ENCODE measurements at regions not wholly inside any gene's neighbourhood (a gene's known extent, or its start where the extent isn't known, plus 50 kb on each side); places are given as distances from the start of the nearest gene placed in this dataset.
"Not testable (repeated sequence)": the region's sequence is repeated elsewhere in the genome, so short reads cannot be mapped to it uniquely, and the experiment has no call there.

DNA sequence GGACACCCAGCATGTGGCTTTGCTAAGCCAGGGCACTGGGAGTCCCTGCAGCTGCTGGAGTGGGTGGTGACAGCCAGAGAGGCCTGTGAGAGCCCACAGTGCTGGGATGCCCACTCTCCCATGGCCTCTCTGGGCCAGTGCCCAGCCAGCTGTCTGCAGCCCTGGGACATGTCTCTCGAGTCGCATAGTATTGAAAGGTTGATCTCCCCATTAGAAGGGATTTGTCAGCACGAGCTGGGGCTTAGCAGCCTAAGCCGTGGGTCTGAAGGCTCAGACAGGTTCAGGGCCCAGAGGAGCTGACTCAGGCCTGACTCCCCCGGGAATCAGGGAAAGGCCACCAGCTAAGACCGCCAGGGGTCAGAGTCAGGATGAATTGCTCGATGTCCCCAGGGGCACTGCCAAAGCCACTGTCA lies 53.5 kb downstream of the FOXD2 start:
- no peak for DNase-seq

DNA sequence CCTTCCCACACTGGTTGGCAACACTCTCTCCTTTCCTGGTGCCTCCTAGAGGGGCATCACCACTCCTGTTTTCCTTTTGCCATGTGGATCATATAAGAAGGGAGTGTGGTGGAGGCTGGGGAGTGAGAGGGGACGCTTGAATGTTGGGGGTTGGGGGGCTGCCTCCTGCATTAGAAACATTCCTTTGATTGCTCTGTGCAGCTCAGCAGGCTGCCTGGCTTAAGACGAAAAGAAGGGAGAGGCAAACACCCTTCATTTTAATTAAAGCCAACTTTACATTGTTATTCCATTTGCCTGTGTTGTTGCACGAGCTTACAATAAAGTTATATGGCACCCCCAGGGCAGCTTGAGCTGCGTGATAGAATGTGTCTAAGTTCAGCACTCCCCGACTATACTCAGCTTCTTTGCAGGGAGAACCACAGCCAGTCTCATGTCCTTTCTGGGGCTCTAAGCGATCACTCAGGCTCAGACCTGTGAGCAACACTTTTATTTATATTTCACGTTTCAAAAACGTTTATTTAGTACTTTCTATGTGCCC lies 57.4 kb downstream of the FOXD2 start:
- no peak for DNase-seq

DNA sequence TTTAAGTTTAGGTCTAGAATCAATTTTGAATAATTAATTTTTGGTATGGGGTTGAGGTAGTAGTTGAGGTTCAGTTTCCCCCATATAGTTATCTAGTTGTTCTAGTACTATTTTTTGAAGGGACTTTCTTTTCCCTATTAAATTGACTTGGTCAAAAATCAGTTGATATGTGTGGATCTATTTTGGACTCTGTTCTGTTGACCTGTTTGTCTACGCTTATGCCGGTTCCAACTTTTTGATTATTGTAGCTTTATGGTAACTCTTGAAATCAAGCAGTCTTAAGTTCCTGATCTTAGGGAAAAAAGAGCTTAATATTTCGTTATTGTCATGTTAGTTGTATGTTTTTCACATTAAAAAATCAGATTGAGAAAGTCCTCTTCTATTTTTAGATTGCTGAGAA lies 60.7 kb downstream of the FOXD2 start:
- DNase-seq, result no peak

DNA sequence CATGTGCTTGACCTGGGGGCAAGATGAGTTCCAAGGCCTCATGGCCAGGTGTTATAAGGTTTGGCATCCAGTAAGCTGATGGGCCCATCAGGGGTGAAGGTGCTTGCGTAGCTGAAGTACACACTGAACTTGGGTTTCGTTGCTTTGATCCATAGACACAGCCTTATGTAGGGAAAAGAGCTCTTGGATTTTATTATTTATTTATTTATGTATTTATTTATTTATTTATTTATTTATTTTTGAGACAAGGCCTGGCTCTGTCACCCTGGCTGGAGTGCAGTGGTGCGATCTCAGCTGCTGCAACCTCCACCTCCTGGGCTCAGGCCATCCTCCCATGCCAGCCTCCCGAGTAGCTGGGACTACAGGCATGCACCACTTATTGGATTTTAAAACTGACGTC lies 63.2 kb downstream of the FOXD2 start:
- DNase-seq, result no peak

DNA sequence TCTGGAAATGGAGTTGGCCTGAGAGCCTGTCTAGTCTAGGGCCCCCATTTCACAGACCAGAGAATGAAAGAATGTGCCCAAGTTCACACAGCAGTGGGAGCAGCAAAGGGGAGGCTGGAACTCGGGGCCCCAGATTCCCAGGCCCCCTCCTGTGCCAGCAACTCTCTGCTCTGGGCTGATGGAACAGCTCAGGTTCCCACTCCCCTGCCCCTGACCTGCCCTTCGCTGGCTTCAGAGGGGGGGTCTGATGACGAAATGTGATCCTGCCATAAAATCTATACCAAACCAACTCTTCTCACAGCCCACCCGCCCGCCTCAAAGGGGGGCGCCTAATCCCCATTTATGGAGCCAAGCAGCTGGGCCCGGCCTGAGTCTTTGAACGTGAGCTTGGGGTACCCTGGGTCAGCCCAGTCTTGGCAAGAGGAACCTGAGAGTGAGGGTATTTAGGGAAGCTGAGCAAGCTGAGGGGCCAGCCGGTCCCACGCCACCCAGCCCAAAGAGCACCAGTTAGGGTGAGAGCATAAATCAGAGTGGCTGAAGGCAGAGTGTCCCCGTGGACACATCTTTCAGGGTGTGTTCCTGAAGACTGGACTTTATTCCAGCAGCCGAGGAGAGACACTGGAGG lies 65.0 kb downstream of the FOXD2 start:
- no peak for DNase-seq

DNA sequence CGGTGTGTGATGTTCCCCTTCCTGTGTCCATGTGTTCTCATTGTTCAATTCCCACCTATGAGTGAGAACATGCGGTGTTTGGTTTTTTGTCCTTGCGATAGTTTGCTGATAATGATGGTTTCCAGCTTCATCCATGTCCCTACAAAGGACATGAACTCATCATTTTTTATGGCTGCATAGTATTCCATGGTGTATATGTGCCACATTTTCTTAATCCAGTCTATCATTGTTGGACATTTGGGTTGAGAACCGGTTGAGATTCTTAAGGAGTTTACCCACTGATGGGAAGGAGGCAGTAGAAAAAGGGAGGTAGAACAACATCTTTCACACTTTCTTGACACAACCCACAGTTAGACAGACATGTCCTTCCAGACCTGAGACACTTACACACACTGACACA lies 67.0 kb downstream of the FOXD2 start:
- not testable (repeated sequence) for DNase-seq

DNA sequence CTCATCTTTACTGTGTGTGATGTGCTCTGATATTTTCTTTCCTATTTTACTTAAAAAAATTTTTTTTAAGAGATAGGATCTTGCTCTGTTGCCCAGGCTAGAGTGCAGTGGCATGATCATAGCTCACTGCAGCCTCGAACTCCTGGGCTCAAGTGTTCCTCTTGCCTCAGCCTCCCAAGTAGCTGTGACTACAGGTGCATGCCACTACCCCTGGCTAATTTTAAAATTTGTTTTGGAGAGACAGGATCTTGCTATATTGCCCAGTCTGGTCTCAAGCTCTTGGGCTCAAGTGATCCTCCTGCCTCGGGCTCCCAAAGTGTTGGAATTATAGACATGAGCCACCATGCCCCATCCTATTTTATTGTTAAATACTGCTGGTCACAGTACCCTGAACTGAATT lies 67.4 kb downstream of the FOXD2 start:
- no peak for DNase-seq

DNA sequence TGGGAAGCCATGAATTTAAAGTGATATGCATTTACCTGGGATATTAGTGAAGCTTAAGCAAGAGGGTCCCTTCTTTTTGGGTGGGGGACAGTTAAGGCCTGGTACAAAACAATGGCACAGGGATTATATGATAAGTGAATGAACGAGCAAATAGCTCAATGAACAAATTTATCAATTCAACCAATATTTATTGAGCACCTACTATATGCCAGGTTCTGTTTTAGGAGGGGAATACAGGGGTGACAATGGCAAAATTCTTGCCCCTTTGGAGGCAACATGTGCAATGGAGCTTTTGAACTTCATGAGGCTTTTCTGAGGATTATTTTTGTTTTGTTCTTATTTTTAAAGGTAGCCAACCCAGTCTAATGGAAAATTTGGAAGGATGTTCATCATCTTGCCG lies 68.2 kb downstream of the FOXD2 start:
- DNase-seq, result no peak

DNA sequence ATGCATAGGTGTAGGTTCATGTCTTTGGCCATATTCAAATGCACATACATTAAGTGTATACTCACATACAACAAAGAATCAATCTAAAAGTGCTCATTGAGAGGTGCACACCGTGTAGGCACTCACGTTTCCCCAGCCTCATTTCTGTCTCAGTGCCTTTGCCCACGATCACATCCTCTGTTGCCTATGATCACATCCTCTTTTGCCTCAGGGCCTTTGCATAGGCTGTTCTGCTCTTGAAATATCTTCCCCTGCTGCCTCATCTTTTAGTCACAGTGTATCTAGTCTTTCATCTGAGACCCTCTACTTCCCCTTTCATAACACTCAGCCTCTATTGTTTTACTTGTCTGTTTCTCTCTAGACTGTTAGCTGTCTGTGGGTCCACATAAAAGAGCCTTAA lies 69.3 kb downstream of the FOXD2 start:
- DNase-seq, result no peak

DNA sequence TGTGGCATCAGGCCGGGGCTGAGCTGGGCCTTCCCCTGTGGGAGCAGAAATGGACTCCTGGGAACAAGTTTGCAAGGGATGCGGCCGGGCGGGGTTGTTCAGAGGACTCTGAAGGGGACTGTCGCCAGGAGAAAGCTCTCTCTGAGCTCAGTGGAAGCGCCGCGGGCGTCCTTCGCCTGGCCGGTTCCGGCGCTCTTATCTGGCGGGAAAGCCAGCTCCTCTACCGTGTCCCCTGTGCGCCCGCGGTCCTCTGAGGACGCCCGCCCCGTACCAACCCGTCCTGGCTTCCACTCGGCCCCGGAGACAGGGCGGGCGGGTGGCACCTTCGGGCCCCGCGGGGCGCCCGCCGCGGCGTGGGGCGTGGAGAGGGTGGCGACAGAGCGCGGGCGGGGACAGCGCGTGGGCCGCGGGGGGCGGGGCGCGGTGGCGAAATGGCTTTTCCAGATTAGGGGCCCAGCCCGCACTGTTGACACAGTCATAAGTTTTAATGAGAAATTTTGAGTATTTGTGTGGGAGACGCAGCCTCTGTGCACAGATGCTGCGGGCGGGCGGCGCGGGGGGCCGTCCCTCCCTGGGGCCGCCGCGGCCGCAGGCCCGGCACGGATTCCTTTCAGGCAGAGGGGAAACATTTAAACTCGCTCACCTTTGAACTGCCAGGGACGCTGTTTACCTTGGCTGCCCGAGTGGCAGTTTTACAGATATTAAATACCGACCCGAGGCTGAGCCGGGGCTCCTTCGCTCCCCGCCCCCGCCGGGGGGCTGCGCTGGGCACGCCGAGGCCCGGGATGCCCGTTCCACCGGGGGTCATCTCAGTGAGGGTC lies 70.2 kb downstream of the FOXD2 start:
- peak in 3 of 56 donors; percentile 4 to 40 (median 18) for DNase-seq

DNA sequence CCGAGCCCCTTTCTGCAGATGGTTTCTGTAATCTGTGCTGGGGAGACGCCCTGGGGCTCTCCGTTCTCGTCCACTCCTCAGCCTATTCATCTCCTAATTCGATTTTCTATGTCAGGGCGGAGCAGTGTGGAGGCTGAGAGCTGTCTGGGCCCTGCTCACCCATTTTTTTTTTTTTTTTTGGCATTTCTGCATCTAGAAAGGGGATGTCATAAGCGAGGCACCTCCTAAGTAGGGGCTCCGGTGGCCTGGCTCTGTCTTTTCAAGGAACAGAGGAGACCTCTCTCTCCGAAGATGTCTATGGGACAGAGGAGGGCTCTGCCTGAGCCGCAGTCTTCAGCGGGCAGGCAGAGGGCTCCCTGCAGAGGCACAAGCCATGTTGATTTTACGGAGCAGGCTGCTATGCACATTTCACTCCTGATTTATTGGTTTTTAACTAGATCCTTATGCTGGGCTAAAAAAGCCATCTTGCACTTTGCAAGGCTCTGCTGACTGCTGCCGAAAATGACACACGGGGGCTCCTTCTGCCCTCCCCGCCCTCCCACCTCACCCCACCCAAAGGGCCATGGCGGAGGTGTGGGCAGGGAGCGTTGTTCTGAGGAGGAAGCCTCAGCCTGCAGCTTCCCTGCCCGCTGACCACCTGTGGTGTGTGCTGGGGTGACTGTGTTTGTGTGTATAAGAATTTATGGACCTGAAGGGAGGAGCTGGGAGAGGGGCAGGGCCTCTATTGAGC lies 71.0 kb downstream of the FOXD2 start:
- no peak for DNase-seq

DNA sequence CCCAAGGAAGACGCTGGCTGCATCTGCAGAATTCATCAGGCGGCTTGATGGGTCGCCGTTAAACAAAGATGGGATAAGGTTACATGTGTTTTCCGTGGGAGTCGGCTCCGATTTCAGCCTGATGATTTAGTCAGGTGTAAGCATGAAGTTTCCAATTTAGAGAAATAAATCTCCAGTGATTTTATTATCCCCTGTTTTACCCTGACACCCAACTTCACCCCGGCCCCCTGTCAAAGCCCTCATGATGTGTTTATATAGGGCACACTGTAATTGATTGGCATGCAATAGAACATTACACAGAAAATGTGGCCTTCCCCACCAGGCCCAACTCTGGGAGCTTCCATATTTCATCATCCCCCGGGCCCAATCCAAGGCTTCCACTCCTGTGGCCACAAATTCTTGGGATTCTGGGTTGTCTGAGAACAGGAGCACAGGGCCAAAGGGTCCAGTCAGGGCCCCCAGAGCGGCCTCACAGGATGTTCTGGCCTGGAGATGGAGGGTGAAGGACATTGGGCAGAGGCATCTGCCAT lies 72.5 kb downstream of the FOXD2 start:
- DNase-seq, result no peak

DNA sequence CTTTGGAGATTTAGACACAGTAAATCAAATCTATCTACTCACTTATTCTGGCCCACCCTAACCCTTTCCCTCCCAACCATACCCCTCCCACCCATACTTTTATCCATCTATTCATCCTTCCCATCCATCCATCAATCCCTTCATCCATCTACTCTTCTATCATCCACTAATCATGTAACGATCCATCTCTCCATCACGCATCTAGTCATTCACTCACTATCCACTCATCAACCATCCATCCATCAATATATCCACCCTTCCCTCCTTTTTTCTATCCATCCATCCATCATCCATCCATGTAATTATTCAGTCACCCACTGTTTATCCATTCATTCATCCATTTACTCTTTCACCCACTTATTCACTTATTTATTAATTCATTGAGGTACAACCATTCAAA lies 74.0 kb downstream of the FOXD2 start:
- no peak for DNase-seq

DNA sequence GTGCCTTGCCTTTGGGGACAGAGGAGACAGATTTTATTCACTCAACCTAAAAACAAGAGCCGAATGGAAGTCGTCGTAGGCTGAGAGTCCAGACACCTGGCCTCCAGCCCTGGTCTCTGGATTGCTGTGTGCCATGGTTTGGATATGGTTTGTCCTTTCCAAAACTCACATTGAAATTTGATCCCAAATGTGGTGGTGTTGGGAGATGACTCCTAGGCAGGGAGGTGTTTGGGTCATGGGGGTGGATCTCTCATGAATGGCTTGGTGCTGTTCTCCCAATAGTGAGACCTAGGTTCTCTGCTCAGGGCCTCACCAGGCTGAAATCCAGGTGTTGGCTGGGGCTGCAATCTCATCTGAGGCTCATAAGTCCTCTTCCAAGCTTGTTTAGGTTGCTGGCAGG lies 75.5 kb downstream of the FOXD2 start:
- no peak for DNase-seq

DNA sequence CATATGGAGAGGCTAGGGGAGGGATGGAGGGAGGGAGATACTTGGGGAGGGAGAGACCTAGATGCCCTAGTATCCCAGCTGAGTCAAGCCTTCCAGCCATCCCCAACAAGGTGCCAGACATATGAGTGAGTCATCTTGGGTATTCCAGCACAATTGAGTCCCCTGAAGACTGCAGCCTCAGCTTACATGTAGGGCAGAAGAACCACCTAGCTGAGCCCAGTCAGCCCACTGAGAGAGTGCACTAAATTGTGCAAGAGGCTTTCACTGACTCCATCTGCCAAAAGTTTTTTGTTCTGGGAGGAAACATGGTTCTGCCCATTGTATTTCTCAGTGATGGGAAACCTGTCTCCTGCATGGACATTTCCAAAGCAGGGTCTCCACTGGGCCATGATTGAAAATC lies 76.4 kb downstream of the FOXD2 start:
- DNase-seq, result no peak

DNA sequence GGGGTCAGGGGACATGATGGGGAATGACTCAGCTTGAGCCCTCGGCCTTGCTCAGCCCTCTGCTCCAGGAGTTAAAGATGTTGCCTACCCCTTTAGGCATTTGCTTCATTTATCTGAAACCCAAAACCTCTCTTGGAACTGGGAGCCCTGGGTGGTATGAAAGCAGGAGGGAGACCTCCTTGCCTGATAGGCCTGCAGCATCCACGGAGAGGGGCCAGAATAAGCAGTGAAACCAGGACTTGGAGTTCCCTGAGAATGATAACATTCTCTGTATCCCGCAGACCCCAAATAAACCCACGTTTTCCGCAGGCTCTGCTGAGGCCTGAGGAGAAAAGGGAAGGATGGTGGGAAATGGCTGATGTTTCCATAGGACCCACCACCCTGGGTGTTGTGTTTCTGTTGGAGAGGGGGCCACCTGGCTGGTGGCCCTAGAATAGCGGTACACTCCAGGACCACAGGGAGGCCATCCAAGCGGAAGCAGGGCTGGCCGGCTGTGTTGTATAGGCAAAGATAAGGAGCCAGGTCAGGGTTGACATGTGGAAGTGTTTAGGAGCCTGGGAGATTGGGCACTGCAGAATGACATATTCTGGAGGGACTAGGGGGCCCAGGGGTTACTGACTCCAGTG lies 77.4 kb downstream of the FOXD2 start:
- DNase-seq, result no peak

DNA sequence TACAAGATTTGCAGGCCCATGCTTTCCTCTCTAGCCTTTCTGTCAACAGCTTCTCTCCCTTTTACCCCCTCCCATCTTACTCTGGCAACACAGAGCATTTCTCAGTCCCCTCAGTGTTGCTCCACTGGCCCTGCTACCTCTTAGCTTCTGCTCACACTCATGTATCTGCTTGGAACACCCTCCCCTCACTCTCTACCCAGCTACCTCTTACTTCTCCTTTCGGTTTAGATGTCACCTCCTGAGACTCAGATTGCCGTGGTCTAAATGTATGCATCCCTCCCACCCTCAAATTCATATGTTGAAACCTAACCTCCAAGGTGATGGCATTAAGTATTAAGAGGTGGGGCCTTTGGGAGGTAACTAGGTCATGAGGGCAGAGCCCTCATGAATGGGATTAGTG lies 80.1 kb downstream of the FOXD2 start:
- no peak for DNase-seq

DNA sequence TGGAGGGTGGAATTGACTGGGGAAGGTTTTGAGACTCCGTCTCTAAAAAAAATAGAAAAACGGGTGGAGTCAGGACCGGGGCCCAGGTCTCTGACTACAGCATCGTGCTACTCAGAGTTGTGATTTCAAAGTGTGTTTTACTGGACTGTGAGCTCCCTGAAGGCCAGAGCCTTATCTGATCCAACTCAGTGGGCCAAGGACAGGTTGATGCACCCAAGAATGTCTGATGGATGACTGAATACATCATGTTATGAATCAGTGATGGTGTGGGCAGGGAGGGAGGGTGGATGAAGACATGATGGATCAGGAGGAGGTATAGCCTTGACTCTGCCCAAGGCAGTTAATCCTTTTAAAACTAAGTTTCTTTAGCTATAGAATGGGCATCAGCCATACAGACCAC lies 81.6 kb downstream of the FOXD2 start:
- no peak for DNase-seq

DNA sequence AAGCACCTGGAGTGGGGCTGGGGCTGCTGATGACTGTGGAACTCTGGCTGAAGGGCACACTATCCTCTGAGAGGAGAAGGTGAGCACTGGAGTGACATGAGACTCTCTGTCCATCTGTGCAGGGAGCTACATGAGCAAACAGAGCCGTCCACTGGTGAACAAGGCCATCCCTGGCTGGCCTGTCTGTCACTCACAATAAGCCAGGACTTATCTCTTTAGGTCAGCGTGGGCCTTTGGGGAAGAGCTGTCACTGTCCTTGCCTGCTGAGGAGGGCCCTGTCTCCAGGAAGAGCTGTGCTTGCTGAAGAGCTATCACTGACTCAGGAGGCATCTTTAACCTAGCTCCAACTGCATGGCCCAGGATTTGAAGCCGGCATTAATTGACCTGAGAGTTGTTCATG lies 82.1 kb downstream of the FOXD2 start:
- no peak for DNase-seq

DNA sequence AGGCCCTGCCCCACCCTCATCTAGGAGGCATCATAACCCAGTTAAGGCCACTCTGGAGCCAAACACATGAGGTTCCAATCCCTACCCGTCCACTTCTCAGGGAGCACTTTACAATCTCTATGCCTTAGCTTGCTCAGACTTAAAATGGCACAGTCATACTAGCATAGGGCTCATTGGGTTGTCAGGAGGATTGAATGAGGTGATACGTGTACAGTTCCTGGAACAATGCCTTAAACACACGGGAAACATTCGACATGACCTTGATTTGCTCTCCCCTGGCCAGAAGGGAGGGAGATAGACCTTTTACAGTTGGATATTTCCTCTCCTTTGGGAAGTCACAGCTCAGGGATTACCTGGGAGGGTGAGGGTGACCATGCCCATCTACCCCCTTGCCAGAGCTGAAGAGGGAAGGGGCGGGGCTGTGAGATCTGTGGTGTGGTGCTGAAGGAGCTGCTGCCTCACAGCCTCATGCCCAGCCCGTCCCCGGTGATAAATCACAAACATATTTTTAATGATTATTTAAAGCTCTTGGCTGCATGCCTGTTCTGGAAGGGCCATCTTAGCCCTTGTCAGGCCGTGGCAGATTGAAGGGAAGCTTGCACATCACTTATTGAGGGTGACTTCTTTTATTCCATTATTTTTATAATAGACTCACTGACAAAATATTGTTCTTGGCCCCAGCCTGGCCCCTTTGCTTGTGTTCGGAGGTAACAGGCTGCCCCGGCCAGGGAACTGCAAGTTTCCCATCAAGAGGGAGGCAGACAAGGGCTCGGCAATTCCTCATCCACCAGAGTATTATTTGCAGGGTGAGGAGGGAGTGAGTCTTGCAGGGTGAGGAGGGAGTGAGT lies 83.4 kb downstream of the FOXD2 start:
- no peak for DNase-seq

Data from amygdala (tissue), 56 donors.